BJ (cell line): ENCODE measurements at regions not wholly inside any gene's neighbourhood (a gene's known extent, or its start where the extent isn't known, plus 50 kb on each side); places are given as distances from the start of the nearest gene placed in this dataset.

Experiments
- CTCF ChIA-PET: fragments of 350-600 bp; formaldehyde crosslinking; extraction: SDS; loops from one replicate; lab custom pipeline; 2021; ENCODE audit warnings: antibody characterized with exemption, inconsistent platforms; lab: Yijun Ruan, JAX
- POLR2A ChIA-PET: fragments of 300-600 bp; sonication (Branson Sonifier 250); formaldehyde crosslinking; extraction: SDS; loops from one replicate; lab custom pipeline; 2021; ENCODE audit warnings: antibody characterized with exemption; lab: Charles Lee
- DNase-seq: peaks from one replicate; pipeline ENCODE4 v3.0.0-alpha.2; 2011; ENCODE audit warnings: low read depth
- H3K27me3 ChIP-seq: 2 replicates; pipeline ENCODE4 v1.6.0; 2011; ENCODE audit warnings: low read length; ENCODE audit not compliant: control insufficient read depth, insufficient read depth
- H3K36me3 ChIP-seq: 2 replicates; pipeline ENCODE4 v1.5.1; 2011; ENCODE audit warnings: low read length; ENCODE audit not compliant: control insufficient read depth, insufficient read depth
- H3K4me3 ChIP-seq: 2 replicates; pipeline ENCODE4 v1.5.1; 2011; ENCODE audit warnings: low read depth, mild to moderate bottlenecking, control low read depth, low read length
- CTCF ChIP-seq: IDR thresholded peaks from 2 replicates; pipeline ENCODE4 v1.5.1; 2011; ENCODE audit warnings: low read depth, mild to moderate bottlenecking, control low read depth, inconsistent platforms, low read length, moderate library complexity; ENCODE audit not compliant: insufficient read depth

- 0 out of 2 replicates have a peak, but pooled peaks cover 4% of the 10 kb centered on the region for H3K27me3 ChIP-seq
- peak overlapping the region; percentile 34 for H3K4me3 ChIP-seq
- POLR2A ChIA-PET, result no interaction called here
- no peaks in the 10 kb centered on the region for H3K36me3 ChIP-seq
- CTCF ChIA-PET, result interaction anchor here (0.7 to 0.9 kb wide), 2 partner anchors 9 to 61 kb away, joined by 3 read pairs; no protein-coding TSS in a partner anchor
- no peak for DNase-seq
- TF ChIP-seq CTCF, result no peak
Measured at GRCh38 chr5:77843570-77844372, 67.6 kb upstream of the TBCA start.

DNA sequence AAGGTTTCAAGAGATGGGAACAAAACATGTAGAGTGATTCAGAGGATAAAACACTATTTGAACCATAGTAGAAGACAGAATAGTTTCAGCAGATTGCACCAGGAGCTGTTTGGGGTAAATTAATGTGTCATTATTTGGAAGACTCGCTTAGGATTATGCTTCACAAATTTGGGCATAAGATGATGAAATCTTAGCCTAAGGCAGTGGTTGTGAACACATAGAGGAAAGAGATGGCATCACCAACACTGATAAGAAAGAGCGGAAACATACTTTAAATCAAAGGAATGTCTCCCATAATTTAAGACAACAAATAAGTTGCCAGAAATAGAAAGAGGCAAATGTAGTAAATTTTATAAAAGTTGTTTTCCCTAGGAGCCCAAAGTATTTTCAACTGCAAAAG is 66.1 kb upstream of the TBCA start:
- CTCF ChIA-PET, result interaction anchor here (1.0 kb wide), 1 partner anchor 115 kb away, joined by 3 read pairs; no protein-coding TSS in a partner anchor
- H3K36me3 ChIP-seq, result no peaks in the 10 kb centered on the region
- H3K4me3 ChIP-seq, result no peak overlapping the region
- TF ChIP-seq CTCF, result no peak
- no peak for DNase-seq
- POLR2A ChIA-PET, result no interaction called here
- peaks cover 4% of the 10 kb centered on the region; the same call in 1 of the 2 replicates for H3K27me3 ChIP-seq

DNA sequence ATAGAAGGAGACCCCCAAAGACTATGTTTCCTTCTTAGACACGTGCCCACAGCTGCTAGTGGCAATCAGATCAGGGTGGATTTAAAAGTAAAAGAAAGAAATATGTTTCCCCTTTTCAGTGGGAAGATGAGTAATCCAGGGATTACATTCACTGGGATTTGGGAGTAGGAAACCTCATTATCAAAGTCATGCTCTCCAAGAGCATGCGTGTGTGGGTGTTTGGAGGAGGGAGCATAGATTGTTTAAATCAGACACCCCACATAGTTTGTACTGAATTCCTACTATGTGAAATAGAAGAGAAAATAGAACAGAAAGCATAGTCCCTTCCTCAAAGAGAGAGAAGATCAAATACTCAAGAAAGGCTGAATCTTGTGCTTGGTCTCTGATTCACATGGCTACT is 65.5 kb upstream of the TBCA start:
- CTCF ChIA-PET, result interaction anchor here (1.0 kb wide), 1 partner anchor 114 kb away, joined by 3 read pairs; no protein-coding TSS in a partner anchor
- H3K4me3 ChIP-seq, result no peak overlapping the region
- no peak for DNase-seq

GRCh38 chr5:77840930-77841329 is 64.8 kb upstream of the TBCA start:
- no peaks in the 10 kb centered on the region for H3K36me3 ChIP-seq
- POLR2A ChIA-PET, result no interaction called here
- DNase-seq, result no peak
- no peak for TF ChIP-seq CTCF
- H3K27me3 ChIP-seq, result peaks cover 4% of the 10 kb centered on the region; the same call in 1 of the 2 replicates
- H3K4me3 ChIP-seq, result no peak overlapping the region
- CTCF ChIA-PET, result no interaction called here

More for the DNA sequence above, 65.5 kb upstream of the TBCA start:
- POLR2A ChIA-PET, result no interaction called here
- TF ChIP-seq CTCF, result no peak
- Histone ChIP-seq H3K36me3 (no peaks in the 10 kb centered on the region), H3K27me3 (peaks cover 4% of the 10 kb centered on the region; the same call in 1 of the 2 replicates)

DNA sequence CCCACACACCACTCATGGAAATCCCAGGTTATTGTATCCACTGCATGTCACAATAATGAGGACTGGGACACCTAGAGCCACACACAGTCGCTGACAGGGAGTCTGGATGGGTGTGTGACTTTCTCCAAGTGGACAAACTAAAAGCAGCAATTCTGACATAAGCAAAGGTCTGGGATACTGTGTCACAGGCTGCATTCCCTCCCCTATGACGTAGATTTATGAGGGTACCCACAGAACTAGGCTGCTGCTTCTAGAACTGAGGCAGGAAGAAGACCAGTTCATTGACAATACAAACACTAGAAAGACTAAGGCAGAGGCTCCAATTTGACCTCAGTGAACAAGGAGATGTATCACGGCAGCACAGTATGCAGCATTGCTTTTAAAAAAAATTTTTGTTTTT is 63.6 kb upstream of the TBCA start:
- CTCF ChIA-PET, result no interaction called here

More for the DNA sequence above, 63.6 kb upstream of the TBCA start:
- DNase-seq, result no peak
- Histone ChIP-seq H3K4me3 (no peak overlapping the region), H3K27me3 (peaks cover 4% of the 10 kb centered on the region; the same call in 1 of the 2 replicates), H3K36me3 (no peaks in the 10 kb centered on the region)
- no peak for TF ChIP-seq CTCF
- POLR2A ChIA-PET, result no interaction called here
